Erythroblast (primary cell): ENCODE measurements at regions not wholly inside any gene's neighbourhood (a gene's known extent, or its start where the extent isn't known, plus 50 kb on each side); places are given as distances from the start of the nearest gene placed in this dataset.

Source experiments
- GATA1 ChIP-seq: IDR thresholded peaks from 2 replicates; pipeline ENCODE4 v1.6.1; 2011; ENCODE audit warnings: low read depth, mild to moderate bottlenecking, control low read depth, low read length, moderate library complexity
- POLR2A ChIP-seq: IDR thresholded peaks from 2 replicates; pipeline ENCODE4 v1.6.1; 2011; ENCODE audit warnings: mild to moderate bottlenecking, low read length

- TF ChIP-seq POLR2A (no peak), GATA1 (no peak)
These were observed 197.0 kb upstream of the NMUR2 start for GRCh38 chr5:152601806-152602732.
